Left ventricle myocardium inferior (tissue), 1 donor: ENCODE measurements at regions not wholly inside any gene's neighbourhood (a gene's known extent, or its start where the extent isn't known, plus 50 kb on each side); places are given as distances from the start of the nearest gene placed in this dataset.

Experiments
- DNase-seq: peaks from one replicate; pipeline ENCODE4 v3.0.0-alpha.2; 2020
- H3K27ac ChIP-seq: fragments of 200-600 bp; replicated peaks from 2 replicates; pipeline ENCODE4 v1.8.0; 2021
- H3K27me3 ChIP-seq: fragments of 200-600 bp; 2 replicates; pipeline ENCODE4 v1.8.0; 2021; ENCODE audit warnings: low read depth
- H3K36me3 ChIP-seq: fragments of 200-600 bp; 2 replicates; pipeline ENCODE4 v1.8.0; 2021
- H3K4me1 ChIP-seq: fragments of 200-600 bp; 2 replicates; pipeline ENCODE4 v1.8.0; 2021
- H3K4me3 ChIP-seq: fragments of 200-600 bp; 2 replicates; pipeline ENCODE4 v1.8.0; 2021; ENCODE audit warnings: mild to moderate bottlenecking, moderate library complexity
- H3K9me3 ChIP-seq: fragments of 200-600 bp; replicated peaks from 2 replicates; pipeline ENCODE4 v1.8.0; 2021
- intact Hi-C: fragments of 100-400 bp; cut with micrococcal nuclease; formaldehyde crosslinking; loops from one replicate; pipeline ENCODE4 v1.11.0; 2022
- TF ChIP-seq, protein P1 (sequence below): fragments of 200-600 bp; IDR thresholded peaks from 2 replicates; pipeline ENCODE4 v1.8.0; 2021; ENCODE audit warnings: antibody characterized with exemption, mild to moderate bottlenecking, borderline replicate concordance
- donor health status: DM: no; HTN: yes; CAD: no; lungs with severe emphysema.

DNA sequence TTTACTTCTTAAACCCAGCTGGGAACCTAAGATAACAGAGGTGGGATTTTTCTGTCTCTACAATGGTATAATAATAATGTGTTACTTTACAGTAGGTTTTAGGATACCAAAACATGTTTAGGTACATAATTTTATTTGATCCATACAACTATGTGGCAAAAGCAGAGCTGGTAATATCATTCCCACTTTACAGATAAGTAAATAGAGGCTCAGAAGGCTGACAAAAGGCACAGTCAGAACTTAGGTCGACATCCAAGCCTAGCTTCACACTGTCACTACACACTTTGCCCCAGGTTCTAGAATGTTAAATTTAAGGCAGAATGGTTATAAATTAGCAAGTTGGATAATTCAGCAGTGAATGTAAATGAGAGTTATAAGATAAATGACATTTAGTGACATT, 189.6 kb upstream of the PARD3B start:
- H3K27me3 ChIP-seq = no peaks in the 10 kb centered on the region
- TF ChIP-seq, protein P1, sequence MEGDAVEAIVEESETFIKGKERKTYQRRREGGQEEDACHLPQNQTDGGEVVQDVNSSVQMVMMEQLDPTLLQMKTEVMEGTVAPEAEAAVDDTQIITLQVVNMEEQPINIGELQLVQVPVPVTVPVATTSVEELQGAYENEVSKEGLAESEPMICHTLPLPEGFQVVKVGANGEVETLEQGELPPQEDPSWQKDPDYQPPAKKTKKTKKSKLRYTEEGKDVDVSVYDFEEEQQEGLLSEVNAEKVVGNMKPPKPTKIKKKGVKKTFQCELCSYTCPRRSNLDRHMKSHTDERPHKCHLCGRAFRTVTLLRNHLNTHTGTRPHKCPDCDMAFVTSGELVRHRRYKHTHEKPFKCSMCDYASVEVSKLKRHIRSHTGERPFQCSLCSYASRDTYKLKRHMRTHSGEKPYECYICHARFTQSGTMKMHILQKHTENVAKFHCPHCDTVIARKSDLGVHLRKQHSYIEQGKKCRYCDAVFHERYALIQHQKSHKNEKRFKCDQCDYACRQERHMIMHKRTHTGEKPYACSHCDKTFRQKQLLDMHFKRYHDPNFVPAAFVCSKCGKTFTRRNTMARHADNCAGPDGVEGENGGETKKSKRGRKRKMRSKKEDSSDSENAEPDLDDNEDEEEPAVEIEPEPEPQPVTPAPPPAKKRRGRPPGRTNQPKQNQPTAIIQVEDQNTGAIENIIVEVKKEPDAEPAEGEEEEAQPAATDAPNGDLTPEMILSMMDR = no peak
- no peaks in the 10 kb centered on the region for H3K9me3 ChIP-seq
- no peaks in the 10 kb centered on the region for H3K36me3 ChIP-seq
- H3K27ac ChIP-seq = no peak overlapping the region
- H3K4me1 ChIP-seq = peaks cover 4% of the 10 kb centered on the region
- no peak for DNase-seq
- no peak overlapping the region for H3K4me3 ChIP-seq
- intact Hi-C loops = no loop called here

DNA sequence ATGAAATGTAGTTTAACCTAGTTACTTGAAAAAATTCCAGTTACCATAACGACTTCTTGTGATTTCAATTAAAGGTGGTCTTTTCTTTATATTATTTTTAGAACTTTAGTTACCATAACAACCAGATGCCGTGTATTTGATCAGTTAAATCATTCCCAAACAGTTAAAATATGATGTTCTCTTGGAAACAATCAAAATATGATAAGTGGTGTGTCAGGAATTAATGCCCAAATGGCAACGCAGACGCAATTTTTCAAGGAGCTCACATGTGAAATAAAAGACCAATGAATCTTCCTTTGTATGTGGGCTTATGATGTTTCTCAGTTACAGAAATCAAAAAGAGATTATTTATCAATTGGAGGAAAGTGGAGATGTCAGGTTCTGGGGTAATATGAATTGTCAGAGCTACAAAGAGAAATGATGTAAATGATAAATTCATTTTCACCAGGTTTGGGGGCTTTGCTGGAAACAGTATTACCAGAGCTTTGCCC, 189.1 kb upstream of the PARD3B start:
- Histone ChIP-seq H3K4me1 (peaks cover 4% of the 10 kb centered on the region), H3K27ac (no peak overlapping the region), H3K9me3 (no peaks in the 10 kb centered on the region), H3K4me3 (no peak overlapping the region), H3K27me3 (no peaks in the 10 kb centered on the region), H3K36me3 (no peaks in the 10 kb centered on the region)
- no peak for DNase-seq
- TF ChIP-seq, protein P1 = no peak
- intact Hi-C loops = no loop called here

DNA sequence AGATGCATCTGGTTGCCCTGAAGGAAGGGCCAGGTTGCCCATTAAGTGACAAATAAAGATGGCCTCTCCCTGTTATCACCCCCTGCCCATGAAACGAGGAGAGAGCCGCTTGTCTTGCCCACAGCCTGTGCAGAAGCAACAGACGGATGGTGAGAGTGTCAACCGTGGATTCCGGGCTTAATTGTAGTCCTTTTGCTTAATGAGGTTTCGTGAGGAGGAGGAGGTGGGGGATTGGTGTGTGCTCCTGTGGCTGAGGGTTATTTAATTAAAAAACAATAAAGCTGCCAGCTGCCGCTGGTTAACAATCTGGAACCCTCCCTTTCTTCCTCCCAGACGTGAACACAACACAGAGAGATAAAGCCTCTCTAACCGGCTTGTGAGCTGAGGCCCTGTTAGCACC, 188.0 kb upstream of the PARD3B start:
- intact Hi-C loops = no loop called here
- TF ChIP-seq, protein P1 = no peak

DNA sequence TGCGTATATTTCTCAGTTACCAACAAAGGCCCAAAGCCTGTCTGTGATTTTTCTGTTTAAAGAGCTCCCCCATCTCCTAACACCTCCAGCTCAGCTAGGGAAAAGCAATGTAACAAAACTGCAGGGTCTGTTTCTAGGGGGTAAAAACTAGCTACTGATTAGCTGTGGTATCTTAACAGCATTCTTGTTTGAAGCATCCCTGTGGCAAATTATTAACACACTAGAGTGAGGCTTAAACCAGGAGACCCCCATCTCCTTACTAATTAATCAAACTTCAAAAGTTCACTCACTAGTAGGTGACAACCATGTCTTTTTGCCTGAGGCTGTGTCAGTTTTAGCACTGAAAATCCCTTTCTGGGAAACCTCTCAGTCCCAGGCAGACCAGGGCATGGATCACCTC, 186.2 kb upstream of the PARD3B start:
- Histone ChIP-seq H3K4me3 (no peak overlapping the region), H3K27ac (no peak overlapping the region), H3K9me3 (no peaks in the 10 kb centered on the region), H3K4me1 (peaks cover under 1% of the 10 kb centered on the region), H3K36me3 (no peaks in the 10 kb centered on the region), H3K27me3 (no peaks in the 10 kb centered on the region)
- intact Hi-C loops = no loop called here
- TF ChIP-seq, protein P1 = no peak
- DNase-seq = no peak

More for the DNA sequence above, 188.0 kb upstream of the PARD3B start:
- H3K27me3 ChIP-seq = no peaks in the 10 kb centered on the region
- H3K4me1 ChIP-seq = peaks cover 4% of the 10 kb centered on the region
- no peaks in the 10 kb centered on the region for H3K9me3 ChIP-seq
- no peaks in the 10 kb centered on the region for H3K36me3 ChIP-seq
- no peak for DNase-seq
- no peak overlapping the region for H3K4me3 ChIP-seq
- H3K27ac ChIP-seq = no peak overlapping the region

DNA sequence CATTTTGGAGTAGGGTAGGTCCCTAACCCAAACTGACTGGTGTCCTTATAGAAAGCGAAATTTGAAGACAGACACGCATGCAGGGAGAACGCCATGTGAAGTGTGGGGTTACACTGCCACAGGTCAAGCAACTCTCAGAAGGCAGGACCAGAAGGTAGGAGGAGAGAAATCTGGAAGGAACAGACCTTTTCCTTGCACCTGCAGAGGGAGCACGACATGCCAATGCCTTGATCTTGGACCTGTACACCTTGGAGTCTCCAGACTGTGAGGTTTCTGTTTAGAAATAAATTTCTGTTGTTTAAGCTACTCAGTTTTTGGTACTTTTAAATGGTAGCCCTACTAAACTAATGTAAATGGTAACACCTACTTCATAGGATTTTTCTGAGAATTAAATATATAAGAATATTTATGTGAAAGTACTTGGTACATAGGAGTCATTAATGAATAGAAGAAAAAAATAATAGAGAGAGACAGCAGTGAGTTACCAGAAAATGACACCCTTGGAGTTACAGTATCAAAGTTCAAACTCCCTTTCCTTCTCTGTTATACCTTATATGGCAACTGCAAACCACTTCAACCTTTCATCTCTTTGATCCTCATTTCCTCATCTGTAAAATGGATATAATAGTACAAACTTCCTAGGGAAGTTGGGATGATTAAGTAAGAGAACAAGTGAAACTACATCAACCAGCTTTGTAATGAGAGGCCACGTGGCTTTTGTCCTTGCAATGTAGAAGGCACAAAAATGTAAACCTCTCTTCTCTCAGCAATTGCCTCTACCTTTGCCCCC, 184.9 kb upstream of the PARD3B start:
- TF ChIP-seq, protein P1 = no peak
- no peak for DNase-seq
- Histone ChIP-seq H3K36me3 (no peaks in the 10 kb centered on the region), H3K27ac (no peak overlapping the region), H3K4me1 (no peaks in the 10 kb centered on the region), H3K4me3 (no peak overlapping the region), H3K9me3 (no peaks in the 10 kb centered on the region), H3K27me3 (no peaks in the 10 kb centered on the region)
- intact Hi-C loops = no loop called here
